Stimulated activated CD4-positive, alpha-beta T cell treated with anti-CD3 and anti-CD28 coated beads, Interleukin-1b, Interleukin-23, amount 100 ng/mL, for 24 hours (primary cell): ENCODE measurements at regions not wholly inside any gene's neighbourhood (a gene's known extent, or its start where the extent isn't known, plus 50 kb on each side); places are given as distances from the start of the nearest gene placed in this dataset.

Experiments
- DNase-seq, 4 experiments: peaks; one replicate each; pipeline ENCODE4 v3.0.0-alpha.2; 2020; ENCODE audit warnings: low read depth in 4 of 4, low spot score in 1 of 4

DNA sequence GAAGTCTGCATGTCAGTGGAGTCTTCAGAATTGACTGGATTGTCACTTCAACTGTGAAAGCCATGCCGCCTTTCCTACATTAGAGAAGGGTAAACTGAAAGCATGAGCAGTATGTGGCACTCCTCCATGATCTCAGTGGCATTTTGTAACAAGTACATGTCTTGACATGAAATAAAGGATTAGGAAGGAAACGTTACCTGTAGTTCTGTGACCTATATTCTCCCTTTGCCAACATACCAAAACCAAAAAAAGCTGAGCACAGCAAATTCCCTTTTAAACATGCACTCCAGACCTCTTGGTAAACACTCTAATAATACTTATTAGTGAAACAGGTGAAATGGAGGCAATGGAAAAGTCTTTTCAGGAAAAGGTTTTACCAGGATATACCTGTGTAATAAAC is 344.2 kb downstream of the GRIA2 start:
- no peak for DNase-seq

DNA sequence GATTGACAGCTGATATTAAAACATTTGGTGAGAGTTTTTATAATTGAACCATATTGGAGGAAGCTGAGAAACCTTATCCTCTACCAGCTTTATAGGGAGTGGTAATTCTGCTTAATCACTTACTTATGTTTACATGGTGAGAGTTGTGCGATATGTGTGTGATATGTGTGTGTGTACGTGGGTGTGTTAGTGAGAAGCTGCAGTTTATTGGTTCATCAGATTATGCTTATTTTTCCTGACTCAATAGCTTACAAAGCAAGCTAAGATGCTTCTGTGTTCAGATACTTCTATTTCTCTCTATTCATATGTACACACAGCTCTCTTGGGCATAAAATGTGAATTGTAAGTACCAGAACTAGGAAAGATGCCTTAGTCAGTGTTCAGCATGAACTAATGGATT is 343.7 kb downstream of the GRIA2 start:
- DNase-seq: no peak

DNA sequence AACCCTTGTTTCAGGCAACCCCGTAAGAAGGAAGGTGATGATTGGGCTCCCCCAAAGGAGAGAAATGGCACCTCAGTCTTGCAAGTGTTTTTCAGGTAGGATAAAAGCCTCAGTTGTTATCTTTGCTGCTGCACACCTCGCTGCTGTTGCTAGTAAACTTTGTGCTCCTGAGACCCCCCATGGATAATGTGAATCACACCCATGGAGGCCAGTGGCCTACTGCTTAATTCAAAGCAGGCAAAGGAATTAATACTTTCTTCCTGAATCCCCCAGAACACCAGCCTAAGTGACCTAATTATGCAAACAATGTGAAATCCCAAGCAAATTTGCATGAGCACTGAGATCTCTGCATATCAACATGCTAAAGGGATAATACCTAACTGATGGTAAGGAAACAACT is 337.5 kb downstream of the GRIA2 start:
- no peak for DNase-seq

DNA sequence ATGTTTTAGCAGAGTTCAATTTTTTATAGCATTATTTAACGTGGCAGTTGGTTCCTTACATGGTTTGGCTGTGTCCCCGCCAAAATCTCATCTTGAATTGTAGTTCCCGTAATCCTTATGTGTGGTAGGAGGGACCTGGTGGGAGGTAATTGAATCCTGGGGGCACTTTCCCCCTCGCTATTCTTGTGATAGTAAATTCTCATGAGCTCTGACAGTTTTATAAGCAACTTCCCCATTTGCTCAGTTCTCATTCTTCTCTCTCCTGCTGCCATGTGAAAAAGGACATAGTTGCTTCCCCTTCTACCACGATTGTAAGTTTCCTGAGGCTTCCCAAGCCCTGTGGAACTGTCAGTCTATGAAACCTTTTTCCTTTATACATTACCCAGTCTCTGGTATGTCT is 329.5 kb downstream of the GRIA2 start:
- no peak for DNase-seq

DNA sequence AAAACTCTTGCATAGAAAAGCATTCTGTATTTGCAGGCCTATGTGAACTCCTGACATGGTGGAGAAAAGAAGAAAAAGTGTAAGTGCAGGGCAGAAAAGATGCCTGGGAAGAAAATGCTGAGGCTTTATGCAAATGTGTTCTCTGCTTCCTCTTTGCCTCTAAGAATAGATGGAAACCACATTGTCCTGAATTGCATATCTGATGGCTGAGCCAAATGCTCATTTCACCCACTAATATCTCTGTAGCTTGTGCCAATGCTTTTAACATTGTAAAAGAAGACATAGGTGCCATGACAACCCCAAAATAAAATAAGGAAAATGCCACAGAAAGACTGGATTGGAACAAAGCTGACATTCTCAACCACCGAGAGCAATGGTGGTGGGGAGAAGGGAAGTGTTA is 307.4 kb downstream of the GRIA2 start:
- DNase-seq: no peak

DNA sequence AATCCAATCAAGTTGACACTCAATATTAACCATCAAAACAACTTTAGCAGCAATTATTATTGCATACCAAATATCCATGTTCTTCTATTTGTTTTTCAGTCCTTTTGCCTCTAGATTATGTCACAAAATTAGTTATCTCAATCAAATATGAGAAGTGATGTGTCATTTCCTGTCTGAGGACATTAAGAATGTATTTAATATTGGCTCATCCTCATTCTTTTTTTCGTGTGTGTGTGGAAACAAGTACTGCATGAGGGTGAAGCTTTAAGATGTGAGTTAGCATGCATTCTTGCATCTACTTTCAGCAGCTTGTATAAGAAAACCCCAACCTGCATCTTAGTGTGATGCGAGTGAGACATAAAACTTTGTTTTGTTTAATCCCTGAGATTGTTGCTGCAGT is 301.4 kb downstream of the GRIA2 start:
- DNase-seq: no peak

DNA sequence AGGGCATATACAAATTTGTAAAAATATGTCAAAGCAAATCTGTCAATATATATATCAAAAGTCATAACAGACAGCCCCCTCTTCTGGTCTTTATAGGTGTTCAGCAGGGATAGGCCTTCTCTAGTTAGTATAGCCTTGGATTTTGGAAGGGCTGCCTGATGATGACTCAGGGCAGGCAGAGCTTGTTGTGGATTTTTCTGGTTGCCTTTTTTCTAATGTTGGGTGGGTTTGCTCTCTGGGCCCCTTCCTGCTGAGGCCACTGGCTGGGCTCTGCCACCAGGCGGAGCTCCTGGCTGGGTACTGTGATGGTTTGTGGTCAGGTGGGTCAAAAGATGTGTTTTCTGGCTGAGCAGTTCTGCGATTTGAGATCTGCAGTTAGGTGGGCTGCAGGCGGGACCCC is 294.2 kb downstream of the GRIA2 start:
- no peak for DNase-seq

DNA sequence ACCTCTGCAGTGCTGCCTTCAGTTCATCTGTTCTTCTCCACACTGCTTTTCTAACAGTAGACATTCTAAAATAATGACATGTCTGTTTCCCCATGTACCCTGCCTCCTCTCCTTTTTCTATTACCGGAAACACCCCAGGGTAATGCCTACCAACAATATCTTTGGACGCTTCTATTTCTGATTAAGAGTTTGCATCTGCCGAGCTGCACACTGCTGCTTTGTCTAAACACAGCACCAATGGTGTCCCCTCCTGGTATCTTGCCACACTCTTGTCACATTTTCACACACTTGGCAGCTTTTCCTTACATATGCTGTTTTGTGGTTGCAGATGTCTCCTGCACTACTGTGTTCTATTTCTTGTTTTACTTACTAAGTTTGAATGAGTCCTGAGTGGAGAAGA is 288.8 kb downstream of the GRIA2 start:
- DNase-seq: no peak

DNA sequence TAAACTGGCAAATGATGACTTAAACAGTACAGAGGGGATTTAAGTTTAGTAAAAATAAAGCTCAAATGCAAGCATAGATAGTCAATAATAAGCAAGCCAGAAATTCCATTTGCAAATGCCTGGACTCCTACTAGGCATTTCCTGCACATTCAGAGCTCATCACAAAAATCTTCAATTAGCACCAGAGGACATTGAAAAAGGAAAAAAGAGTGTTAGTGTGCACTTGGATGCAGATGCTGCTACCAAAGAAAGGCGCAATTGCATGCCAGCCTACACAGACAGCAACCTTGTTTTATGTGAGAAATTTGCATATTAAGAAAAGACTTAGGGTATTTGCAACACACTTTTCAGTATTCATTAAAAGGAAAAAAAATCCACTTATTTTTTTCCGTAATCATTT is 282.1 kb downstream of the GRIA2 start:
- DNase-seq: no peak

DNA sequence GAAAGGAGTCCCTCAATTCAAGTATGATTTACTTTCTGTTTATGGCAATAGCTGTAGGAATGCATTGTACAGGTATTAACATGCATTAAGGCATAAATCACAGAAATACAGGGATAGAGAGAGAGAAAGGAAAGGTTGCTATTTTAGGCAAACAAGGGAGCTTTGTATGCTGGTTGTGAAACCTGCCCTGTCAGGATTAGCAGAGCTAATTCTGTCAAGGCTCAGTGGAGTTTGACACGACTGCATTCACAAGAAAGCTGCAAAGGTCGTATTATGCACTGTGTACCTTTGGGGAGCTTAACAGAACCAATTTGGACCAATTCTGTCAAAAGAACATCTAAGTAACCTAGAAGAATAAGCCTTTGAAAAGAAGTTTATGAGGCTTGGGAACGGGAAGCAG is 239.3 kb downstream of the GRIA2 start:
- no peak for DNase-seq

DNA sequence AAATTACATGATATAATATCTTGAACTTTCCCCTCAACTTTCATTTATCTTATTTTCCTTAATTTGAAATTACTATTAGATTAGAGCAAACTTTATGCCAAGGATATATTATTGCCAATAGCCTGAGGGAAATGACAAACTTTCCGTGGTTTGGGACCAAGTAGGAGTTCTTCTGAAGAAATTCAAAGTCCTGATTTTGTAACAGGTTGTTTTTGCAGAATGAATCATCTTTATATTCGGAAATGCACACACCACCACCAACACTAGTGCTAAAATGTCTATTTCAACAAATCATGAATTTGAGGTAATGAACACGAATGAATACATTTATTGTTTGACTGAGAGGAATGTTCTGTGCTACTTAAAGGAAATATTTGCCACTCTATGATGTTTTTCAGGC is 226.7 kb downstream of the GRIA2 start:
- DNase-seq: no peak

DNA sequence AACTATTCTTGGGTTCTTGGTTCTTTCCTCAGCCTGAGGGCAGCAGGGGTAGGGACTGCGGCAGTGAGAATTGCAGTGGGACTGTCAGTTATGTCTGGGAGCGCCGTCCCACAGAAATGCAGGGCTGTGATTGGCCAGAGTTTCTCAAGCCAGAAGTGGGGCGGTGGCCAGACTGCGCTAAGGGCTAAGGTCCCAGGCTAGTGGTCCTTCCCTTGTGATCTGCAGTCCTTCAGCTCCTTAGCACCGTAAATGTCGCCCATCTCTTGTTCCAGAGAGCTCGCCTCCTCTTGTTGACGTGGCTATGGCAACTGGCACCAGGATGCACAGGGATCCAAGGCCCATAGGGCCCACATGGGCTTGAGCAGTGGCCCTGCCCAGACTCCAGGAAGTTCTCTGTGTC is 223.5 kb downstream of the GRIA2 start:
- no peak for DNase-seq

DNA sequence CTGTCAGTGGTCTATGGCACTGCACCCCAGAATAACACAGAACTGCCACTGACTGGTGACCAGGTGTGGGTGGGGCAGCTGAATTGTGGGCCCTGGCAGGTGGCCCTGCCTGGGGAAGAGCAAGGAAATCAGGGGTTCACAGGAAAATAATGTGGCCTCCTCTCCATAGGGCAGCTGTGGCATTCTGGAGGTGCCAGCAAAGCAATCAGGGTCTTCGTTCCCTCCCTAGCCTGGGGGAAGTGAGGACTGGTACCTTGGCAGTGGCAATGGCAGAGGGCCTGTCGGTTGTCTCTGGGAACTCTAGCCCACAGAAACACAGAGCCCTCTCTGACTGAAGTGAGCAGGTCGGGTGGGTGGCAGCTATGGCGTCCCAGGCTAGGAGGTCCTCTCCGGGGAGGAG is 223.0 kb downstream of the GRIA2 start:
- no peak for DNase-seq

DNA sequence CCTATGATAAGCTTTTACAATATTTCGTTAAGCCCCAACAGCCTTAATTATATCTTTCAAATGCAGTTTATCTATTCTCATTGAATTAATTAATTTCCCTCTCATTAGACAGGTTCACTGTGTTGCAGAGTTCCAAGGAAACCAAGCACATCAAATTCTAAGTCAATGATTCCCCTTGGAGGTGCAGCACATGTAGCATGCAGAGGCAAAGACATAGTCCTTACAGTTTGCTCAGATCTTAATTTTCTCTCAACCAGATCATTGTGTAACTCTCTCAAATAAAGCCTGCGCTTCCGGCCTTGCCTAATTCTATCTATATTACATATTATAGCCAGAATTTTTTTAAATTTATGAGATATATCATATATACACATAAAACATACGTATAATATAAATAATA is 205.4 kb downstream of the GRIA2 start:
- no peak for DNase-seq

DNA sequence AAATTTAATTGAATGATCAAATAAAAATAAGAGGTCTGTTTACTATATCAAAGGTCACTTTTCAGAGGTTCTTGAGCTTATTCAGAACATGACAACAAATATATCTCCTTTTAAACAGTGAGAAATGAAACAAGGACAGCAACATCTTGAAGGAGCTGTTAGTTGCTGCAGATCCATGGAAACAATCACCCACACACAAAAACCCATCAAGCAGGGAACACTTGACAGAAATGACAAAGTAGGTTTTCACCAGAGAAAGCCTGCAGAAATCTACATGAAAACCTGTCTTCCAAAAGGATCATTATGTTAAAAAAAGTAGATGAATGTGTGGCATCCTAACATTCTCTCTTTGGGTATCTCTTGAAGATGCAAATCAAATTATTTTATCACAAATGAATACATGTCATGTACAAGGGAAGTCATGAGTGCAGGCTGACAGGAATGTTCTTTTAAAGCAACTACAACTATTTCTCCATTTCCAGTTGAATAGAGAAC is 203.0 kb downstream of the GRIA2 start:
- no peak for DNase-seq

DNA sequence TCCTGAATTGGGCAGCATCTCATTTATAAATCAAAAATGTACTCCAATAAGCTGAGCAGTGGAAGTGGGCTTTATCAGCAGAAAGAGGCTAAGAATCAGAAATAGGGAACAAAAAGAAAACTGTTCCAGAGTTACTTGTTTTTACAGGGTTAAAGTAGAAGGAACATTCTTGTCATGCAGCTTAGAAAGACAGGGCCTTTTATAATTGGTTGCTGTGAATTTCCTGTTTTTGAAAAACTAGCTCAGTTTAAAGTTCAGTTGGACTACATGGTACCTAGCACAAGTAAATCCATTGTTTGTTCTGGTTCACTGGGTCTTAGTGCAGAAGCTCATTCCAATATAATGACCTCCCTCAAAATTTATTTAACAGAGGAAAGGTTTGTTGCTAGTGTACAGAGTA is 200.8 kb downstream of the GRIA2 start:
- DNase-seq: no peak
